ENCODE measurements at regions not wholly inside any gene's neighbourhood (a gene's known extent, or its start where the extent isn't known, plus 50 kb on each side); places are given as distances from the start of the nearest gene placed in this dataset.

DNA sequence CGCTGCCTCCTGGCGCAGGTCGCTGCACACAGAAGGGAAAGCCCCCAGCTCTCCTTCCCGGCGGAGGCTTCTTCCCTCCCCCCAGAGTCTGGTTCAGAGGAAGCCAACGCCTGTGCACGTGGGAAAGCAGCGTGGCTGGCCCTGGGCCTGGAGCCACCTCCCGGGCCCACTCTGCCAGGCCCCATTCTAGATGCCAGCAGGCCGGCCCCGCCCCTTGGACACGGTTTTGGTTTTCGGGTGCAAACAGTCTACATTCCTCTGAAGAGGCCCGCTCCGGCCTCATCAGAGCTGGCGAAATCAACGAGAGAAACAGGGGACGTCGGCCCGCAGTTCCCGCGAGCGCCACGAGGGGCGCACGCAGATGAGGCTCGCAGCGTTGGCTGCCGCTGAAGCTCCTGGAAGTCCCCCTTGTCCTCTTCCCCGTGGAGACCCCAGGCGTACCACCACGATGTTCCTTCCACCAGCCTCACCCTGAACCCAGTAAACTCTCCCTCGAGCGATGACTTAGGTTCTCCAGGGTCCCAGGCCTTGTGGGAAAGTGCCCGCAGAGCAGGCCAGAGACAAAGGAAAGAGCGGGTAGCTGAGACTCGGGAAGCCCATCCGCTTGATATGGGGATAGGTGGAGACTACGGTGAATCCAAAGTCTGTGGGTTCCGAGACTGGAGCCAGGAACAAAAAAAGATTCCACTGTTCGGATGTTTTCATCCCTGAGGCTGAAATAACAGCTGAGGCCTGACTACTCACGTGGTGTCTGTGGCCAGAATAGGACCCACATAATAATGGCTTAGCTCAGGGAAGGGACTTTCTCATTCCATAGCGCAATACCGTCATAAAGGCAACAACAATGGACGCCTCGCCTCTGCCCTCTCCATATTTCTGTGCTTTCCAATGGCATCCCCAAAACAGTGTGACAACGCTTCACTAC lies 64.2 kb downstream of the KLF4 start:
- TF ChIP-seq EZH2 (IDR thresholded peaks at IDR 0.05; ENCODE audit: borderline replicate concordance, low read depth, low read length, poor library complexity, severe bottlenecking) (no peak), CTCF (conservative IDR thresholded peaks at IDR 0.05; ENCODE audit: low read depth, low read length) (peak; percentile 96)
